Activated CD8-positive, alpha-beta memory T cell treated with anti-CD3 and anti-CD28 coated beads, Interleukin-2, amount 50 U/mL, for 1 hour (primary cell): ENCODE measurements at regions not wholly inside any gene's neighbourhood (a gene's known extent, or its start where the extent isn't known, plus 50 kb on each side); places are given as distances from the start of the nearest gene placed in this dataset.
"Not testable (repeated sequence)": the region's sequence is repeated elsewhere in the genome, so short reads cannot be mapped to it uniquely, and the experiment has no call there.

Experiments
- DNase-seq: peaks from one replicate; pipeline ENCODE4 v3.0.0-alpha.2; 2020; ENCODE audit errors: extremely low read depth

GRCh38 chr5:124620743-124621142 lies 125.7 kb downstream of the ZNF608 start:
- no peak for DNase-seq

DNA sequence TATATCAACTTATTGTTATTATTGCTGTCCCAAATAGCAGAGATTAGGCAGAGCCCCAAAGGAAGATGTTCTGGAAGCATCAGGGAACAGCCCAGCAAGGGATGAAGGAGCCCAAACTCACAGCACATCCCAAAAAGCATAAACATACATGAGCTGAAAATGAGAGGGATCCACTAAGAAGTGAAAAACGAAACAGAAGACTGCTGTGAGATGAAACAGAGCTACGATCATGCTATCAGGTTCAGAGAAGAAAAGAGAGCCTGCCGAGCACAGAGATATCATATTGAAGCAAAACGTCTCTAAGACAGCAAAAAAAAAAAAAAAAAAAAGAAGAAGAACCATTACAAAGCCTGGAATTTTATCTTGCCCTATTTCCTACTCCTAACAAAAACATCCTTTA lies 127.3 kb downstream of the ZNF608 start:
- no peak for DNase-seq

DNA sequence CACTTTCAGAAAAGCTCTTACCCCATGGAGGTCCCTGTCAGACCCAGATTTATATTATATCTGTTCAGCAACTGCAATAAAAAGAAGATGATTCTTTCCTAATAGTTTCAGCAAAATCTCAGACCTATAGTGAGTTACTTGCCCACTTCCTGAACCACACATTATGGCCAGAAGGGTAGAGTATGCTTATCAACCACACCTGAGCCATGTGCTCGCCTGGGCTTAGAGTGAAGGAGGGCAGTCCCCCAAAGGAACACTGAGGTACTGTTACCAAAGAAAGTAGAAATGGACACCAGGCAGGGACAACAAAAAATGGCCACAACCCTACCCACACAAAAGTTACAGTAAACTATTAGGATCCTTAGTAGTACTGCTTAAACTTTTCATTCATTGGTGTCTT lies 128.7 kb downstream of the ZNF608 start:
- no peak for DNase-seq

- no peak for DNase-seq
Measured at GRCh38 chr5:124614836-124615385, 131.5 kb downstream of the ZNF608 start.

- no peak for DNase-seq
Measured at GRCh38 chr5:124614105-124614504, 132.3 kb downstream of the ZNF608 start.

GRCh38 chr5:124613273-124613953 lies 133.0 kb downstream of the ZNF608 start:
- no peak for DNase-seq

GRCh38 chr5:124612023-124612422 lies 134.4 kb downstream of the ZNF608 start:
- no peak for DNase-seq

GRCh38 chr5:124611262-124611661 lies 135.2 kb downstream of the ZNF608 start:
- DNase-seq = not testable (repeated sequence)

DNA sequence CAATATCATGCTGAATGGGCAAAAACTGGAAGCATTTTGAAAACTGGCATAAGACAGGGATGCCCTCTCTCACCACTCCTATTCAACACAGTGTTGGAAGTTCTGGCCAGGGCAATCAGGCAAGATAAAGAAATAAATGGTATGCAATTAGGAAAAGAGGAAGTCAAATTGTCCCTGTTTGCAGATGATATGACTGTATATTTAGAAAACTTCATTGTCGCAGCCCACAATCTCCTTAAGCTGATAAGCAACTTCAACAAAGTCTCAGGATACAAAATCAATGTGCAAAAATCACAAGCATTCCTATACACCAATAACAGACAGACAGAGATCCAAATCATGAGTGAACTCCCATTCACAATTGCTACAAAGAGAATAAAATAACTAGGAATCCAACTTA lies 136.8 kb downstream of the ZNF608 start:
- not testable (repeated sequence) for DNase-seq

GRCh38 chr5:124606543-124606942 lies 139.9 kb downstream of the ZNF608 start:
- DNase-seq = no peak

- no peak for DNase-seq
Measured at GRCh38 chr5:124606093-124606492, 140.3 kb downstream of the ZNF608 start.

DNA sequence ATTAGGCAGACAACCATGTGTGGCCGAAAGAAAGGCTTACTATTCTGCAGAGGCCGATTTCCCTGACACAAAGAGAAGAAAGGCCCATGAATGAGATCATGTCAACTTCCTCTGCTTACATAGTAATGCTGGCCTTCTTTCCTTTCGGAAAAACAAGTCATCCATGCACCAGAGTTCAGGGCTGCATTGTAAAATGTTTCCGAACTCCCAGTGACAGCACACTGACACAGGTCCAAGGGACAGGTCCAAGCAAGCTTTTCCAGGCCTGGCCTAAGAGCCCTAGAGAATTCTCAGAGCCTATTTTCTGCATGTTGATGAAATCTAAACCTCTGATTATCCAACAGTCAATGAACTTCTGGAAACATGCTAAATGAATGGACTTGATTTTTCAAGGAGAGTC lies 140.9 kb downstream of the ZNF608 start:
- no peak for DNase-seq

DNA sequence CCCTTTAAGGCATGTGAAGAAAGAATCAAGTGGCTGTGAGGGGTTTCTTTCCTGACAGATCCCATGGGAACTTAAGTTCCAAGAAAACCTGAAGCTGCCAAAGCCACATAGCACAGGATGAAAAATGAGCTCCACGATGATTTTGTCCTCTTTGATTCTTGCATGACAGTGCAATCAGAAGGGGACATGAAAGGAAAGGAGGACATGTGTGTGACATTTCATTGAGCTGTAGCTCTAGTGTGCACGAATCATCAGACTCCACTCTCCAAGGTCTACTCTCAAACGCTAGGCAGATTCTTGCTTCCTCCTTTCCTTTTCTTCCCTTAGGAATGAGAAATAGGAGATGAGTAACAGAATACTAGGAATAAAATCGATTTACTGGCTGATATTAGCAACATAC lies 142.0 kb downstream of the ZNF608 start:
- DNase-seq = no peak

- no peak for DNase-seq
Measured at GRCh38 chr5:124602925-124603650, 143.4 kb downstream of the ZNF608 start.

GRCh38 chr5:124599028-124599973 lies 147.1 kb downstream of the ZNF608 start:
- no peak for DNase-seq

- DNase-seq = no peak
Measured at GRCh38 chr5:124596595-124597421, 149.6 kb downstream of the ZNF608 start.

DNA sequence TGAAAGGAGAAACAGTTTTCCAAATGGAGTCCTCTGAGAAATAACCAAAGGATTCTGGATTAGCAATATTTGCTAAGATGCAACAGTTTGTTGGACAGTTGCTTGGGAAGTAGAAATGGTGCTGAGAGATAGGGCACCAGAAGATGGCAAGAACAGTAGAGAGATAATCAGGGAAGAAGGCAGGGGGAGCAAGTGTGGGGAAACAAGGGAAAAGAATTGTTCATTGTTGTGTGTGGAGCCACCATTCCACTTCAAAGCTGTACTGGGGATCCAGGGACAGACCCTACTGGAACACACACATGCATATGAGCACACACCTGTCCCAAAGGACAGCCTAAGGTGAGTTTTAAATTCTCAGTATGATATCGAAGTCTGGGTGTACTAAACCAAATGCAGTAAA lies 152.5 kb downstream of the ZNF608 start:
- no peak for DNase-seq

DNA sequence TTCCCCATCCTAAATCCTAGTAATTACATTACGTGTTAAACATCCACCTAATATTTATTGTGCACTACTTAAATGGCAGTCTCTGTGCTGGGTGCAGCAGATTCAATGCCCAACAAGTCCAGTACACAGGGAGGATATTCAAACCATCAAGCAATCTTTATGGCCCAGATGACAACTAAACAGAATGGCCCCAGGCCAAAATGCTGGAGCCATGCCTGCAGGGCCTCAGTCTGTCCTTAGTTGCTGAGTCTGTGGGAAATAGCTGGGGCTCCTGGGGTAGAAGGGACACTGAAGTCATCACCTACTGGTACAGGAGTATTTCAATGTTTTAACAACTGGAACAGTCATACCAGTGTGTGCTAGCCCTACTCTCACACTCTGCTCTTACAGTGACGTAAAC lies 153.5 kb downstream of the ZNF608 start:
- no peak for DNase-seq

- DNase-seq = no peak
Measured at GRCh38 chr5:124591583-124591982, 154.9 kb downstream of the ZNF608 start.

DNA sequence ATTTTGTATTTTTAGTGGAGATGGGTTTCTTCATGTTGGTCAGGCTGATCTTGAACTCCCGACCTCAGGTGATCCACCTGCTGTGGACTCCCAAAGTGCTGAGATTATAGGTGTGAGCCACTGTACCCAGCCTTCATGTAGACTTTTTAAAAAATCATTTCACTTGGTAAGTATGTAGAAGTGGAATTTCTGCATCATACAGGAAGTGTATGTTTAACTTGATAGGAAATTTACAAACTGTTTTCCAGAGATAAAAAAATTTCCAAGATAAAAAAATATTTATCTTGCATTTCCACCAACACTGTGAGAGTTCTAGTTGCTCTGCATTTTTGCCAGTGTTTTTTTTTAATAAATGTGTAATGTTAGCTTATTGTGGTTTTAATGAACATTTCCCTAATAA lies 155.8 kb downstream of the ZNF608 start:
- DNase-seq = no peak

DNA sequence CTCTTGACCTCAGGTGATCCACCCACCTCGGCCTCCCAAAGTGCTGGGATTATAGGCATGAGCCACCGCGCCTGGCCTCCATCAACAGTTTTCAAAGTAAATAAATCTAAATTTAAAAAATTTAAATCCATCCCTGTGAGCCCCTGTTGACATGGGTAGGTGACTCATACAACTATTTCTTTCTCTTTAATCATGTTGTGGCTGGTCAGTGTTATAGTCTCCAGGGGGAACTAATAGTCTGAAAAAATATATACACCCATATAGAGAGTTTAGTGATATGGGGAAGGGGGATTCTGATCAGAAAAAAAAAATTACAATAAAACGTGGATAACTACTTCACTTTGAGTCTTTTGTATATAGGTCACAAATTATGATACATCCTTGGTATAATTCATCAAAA lies 159.2 kb downstream of the ZNF608 start:
- no peak for DNase-seq
